DMS53 (cell line): ENCODE measurements at regions not wholly inside any gene's neighbourhood (a gene's known extent, or its start where the extent isn't known, plus 50 kb on each side); places are given as distances from the start of the nearest gene placed in this dataset.

Experiments used
- DNase-seq: peaks from one replicate; lab custom pipeline; 2025; lab: John Stamatoyannopoulos, UW

DNA sequence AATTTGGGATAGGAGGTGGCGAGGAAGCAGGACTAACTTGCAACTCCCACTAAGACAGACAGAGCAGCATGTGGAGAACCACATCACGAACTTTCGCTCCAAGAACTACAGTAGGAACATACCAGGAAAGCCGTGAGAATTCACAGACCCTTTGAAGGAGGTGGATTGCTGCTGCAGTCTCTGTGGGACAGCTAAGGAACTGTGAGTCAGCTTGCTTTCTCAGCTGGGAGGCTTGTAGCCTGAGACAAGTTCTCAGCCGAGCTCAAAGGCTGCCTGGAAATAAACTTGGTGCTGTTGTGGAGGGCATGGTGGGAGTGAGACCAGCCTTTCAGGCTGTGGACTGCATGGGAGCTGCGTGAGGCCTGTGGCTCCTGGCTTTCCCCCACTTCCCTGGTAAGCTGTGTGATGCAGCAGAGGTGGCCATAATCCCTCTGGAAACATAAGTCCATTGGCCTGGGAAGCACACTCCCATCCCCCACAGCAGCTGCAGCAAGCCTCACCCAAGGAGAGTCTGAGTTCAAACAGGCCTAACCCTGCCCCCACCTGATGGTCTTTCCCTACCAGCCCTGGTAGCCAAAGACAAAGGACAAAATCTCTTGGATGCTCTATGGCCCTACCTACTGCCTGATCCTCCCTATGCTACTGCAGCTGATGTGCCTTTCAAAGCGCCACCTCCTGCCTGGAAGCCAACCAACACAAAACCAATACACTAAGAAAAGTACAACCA is 441.1 kb upstream of the HTR2A start:
- peak; percentile 33 for DNase-seq

GRCh38 chr13:47334173-47334572 is 437.3 kb upstream of the HTR2A start:
- DNase-seq, result no peak

DNA sequence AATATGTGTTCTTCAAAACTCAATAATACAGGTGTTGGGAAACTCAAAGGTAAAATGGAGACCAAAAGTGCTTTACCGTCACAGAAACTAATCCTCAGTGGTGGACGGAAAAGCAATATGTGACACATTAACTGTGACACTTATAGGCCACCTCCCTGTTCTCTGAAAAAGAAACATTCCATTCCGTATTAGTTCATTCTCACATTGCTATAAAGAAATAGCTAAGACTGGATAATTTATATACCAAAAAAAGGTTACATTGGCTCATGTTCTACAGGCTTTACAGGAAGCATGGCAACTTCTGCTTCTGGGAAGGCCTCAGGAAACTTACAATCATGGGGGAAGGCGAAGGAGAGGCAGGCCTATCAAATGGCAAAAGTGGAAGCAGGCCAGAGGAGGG is 435.3 kb upstream of the HTR2A start:
- DNase-seq, result no peak

- no peak for DNase-seq
These were observed 433.2 kb upstream of the HTR2A start for GRCh38 chr13:47330031-47330430.

DNA sequence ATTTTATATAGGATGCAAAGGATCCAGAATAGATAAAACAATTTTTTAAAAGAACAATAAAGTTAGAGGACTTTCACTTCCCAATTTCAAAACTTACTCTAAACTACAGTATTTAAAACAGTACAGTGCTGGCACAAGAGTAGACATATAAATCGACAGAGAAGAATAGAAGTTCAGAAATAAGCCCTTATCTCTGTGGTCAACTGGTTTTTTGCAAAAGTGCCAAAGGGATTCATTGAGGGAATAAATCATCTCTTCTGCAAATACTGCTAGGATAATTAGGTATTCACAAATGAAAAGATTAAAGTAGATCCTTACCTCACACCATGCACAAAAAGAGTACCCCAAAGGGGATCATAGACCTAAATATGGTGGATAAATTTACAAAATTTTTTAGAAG is 431.0 kb upstream of the HTR2A start:
- DNase-seq, result no peak

DNA sequence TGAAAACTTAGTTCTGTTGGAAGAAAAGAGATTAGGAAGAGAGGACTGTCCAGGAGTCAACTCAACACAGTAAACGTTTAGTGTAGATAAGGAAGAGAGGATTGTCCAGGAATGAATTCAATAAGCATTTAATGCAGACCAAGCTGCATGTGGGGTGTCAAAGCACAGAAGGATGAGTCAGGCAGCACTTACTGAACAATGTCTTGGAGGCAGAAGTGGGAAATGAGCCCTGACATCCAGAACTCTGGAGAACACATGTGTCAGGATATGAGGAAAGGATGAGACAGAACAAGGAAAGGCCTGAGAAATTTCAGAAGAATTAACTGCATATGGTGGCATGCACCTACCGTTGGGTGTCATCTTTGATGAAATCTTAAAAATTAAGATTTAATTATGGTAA is 429.2 kb upstream of the HTR2A start:
- DNase-seq, result no peak

GRCh38 chr13:47317356-47317755 is 420.5 kb upstream of the HTR2A start:
- DNase-seq, result peak; percentile 9

DNA sequence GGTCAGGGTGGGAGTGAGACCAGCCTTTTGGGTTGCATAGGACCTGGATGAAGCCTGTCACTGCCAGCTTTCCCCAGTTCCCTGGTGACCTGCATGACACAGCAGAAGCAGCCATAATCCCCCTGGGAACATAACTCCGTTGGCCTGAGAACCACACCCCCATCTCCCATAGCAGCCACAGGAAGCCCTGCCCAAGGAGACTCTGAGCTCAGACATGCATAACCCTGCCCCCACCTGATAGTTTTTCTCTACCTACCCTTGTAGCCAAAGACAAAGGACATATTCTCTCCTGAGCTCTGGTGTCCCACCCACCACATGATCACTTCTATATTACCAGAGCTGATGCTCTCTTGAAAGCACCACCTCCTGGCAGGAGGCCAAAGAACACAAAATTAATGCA is 413.5 kb upstream of the HTR2A start:
- no peak for DNase-seq

GRCh38 chr13:47306991-47307390 is 410.1 kb upstream of the HTR2A start:
- DNase-seq, result peak; percentile 70

DNA sequence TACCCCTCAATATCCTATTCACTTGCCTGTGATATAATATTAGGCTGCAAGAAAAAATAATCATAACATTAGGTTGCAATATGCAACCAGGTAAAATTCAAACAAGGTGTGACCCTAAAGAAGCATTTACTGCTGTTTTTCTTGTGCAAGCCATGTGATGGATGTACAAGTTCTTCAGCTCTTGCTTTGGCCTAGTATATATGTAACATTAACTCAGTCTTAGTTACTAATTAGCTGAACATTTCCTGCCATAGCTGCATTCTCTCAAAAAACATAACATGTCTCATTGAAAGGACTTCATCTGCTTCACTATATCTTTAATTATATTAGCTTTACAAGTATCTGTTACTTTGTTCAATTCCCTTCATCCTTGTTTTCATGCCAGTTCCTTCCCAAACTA is 406.8 kb upstream of the HTR2A start:
- DNase-seq, result no peak

DNA sequence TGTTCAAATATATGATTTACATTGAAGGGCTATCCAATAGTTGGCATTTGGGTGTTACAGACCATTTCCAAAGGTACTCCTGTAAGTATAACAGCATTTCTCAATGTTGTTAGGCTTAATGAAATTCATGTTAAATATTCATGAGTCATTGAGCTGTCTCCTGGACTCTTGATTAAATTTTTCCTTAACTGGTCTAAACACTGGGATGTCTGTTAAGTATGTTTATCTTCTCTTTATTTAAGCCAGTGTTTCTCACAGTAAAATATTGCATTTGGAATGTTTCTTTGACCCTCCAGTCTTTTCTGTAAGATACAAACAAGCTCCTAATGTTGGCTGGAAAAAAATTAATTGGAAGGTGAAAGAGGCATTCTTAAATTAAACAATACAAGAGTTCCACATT is 402.5 kb upstream of the HTR2A start:
- no peak for DNase-seq

DNA sequence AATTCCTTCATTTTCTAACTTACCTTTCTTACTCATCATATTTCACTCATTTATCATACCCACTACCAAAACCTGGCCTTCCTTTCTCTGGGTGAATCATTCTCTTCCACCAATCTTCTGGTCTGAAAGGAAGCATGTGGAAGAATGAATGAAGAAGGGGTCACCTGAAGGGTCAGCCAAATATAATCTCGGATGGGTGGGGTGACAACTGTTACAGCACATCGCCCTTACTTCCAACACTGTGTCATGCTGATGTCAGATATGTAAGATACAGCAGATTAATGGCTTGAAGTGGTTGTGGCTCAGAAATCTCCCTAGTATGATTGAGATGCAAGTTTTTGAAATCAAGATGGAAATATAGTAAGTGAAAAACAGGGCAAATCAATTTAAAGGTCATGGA is 401.7 kb upstream of the HTR2A start:
- DNase-seq, result no peak

DNA sequence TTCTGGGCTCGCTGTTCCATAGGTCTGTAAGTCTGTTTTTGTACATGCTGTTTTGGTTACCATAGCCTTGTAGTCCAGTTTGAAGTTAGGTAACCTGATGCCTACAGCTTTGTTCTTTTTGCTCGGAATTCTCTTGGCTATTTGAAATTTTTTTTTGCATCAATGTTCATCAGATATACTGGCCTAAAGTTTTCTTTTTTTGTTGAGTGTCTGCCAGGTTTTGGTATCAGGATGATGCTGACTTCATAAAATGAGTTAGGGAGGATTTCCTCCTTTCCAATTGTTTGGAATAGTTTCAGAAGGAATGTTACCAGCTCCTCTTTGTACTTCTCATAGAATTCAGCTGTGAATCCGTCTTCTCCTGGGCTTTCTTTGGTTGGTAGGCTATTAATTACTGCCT is 397.8 kb upstream of the HTR2A start:
- DNase-seq, result no peak

- no peak for DNase-seq
These were observed 394.3 kb upstream of the HTR2A start for GRCh38 chr13:47291107-47291656.

DNA sequence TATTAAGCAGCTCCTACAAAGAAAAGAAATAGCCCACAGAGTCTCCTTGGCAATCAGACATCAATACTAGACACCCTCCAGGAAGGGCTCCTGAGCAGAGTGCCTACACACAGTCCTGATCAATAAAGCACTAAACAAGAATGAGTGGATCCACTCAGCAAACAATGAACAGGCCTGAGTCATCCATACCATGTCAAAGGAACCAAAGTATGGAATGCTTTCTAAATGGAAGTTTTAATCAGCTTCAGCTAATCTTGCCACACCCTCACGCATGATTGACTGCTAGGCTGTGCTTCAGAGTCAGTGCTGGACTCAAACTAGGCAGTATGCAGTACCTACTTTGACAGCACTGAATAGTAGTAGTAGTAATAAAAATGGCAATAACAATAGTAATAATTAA is 392.7 kb upstream of the HTR2A start:
- DNase-seq, result peak; percentile 37

GRCh38 chr13:47288546-47288945 is 391.7 kb upstream of the HTR2A start:
- no peak for DNase-seq

- peak; percentile 32 for DNase-seq
These were observed 390.5 kb upstream of the HTR2A start for GRCh38 chr13:47287291-47287751.

GRCh38 chr13:47281991-47282390 is 385.1 kb upstream of the HTR2A start:
- peak; percentile 20 for DNase-seq

DNA sequence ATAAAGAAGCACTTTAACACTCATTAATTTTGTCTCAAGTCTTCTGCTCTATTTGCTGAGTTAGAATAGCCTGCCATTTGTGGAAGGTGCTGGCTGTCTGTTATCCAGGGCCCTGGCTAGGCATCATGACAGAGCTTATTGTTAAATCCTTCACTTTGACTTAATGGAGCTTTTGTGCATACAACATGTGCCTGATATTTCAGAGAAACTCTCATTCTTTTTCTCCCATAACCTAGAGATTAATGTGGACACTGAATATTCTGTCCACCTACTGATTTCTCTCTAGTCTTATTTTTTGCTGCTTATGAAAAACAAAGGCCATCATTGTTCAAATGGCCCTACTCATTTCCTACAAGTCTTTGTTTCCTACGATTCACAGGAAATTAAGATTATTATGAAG is 383.1 kb upstream of the HTR2A start:
- DNase-seq, result no peak

- DNase-seq, result peak; percentile 8
These were observed 380.9 kb upstream of the HTR2A start for GRCh38 chr13:47277774-47278173.

GRCh38 chr13:47268270-47268669 is 371.4 kb upstream of the HTR2A start:
- no peak for DNase-seq

DNA sequence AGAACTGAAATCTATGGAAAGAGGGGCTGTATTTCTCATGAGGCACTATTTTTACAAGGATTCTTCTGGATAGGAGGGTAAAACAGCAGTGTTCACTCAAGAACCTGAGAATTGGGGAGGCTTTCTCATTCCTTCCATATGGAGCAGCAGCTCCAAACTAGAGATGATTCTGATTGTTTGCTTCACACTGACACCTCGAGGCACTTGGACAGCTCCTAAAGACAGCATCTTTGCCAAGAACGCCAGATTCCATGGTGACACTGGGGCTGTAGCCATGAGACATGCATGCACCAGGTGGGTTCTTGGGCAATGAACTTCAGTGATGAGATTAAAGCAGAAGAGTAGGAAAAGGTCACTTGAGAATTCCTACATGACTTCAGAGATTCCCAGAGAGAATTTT is 361.5 kb upstream of the HTR2A start:
- DNase-seq, result no peak

DNA sequence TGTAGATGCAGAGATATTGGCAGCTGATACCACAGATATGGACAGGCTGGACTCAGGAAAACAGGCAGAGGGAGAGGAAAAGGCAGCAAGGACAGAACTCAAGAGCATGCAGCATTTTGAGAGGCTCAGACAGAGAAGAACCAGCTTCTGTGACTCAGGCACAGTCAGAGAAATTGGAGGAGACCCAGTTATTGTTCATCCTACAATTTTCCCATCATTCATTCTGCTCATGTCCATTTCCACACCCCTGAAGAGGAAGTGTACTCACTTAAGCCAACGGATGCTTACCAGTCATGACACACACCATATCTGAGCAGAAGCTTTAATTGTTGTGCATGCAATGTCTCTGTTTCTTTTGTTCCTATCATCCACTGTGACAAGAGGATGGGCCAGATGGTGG is 359.8 kb upstream of the HTR2A start:
- DNase-seq, result peak; percentile 17

- no peak for DNase-seq
These were observed 355.8 kb upstream of the HTR2A start for GRCh38 chr13:47252627-47253026.
